ENCODE measurements at regions not wholly inside any gene's neighbourhood (a gene's known extent, or its start where the extent isn't known, plus 50 kb on each side); places are given as distances from the start of the nearest gene placed in this dataset.
"Not testable (repeated sequence)": the region's sequence is repeated elsewhere in the genome, so short reads cannot be mapped to it uniquely, and the experiment has no call there.

GRCh38 chr14:88104710-88105109 is 99.8 kb downstream of the GPR65 start:
- Histone ChIP-seq H3K9ac (ENCODE audit: low read depth, low read length, poor library complexity, severe bottlenecking) (no peak overlapping the region), H3K27me3 (ENCODE audit: insufficient read depth, low read length, poor library complexity, severe bottlenecking) (no peaks in the 10 kb centered on the region), H3K36me3 (ENCODE audit: insufficient read depth, low read length) (no peaks in the 10 kb centered on the region), H3K4me1 (ENCODE audit: insufficient read depth, low read length, poor library complexity, severe bottlenecking) (peaks cover 9% of the 10 kb centered on the region), H3K4me2 (ENCODE audit: low read depth, low read length, poor library complexity, severe bottlenecking) (no peak overlapping the region), H2AFZ (ENCODE audit: low read length) (no peak overlapping the region), H3K79me2 (ENCODE audit: insufficient read depth, low read length) (no peaks in the 10 kb centered on the region), H3K9me2 (replicated peaks; ENCODE audit: low read depth, low read length) (no peaks in the 10 kb centered on the region), H3F3A (ENCODE audit: low read depth) (no peaks in the 10 kb centered on the region), H4K20me1 (ENCODE audit: insufficient read depth, low read length, poor library complexity, severe bottlenecking) (no peaks in the 10 kb centered on the region), H3K4me3 (ENCODE audit: low read length, poor library complexity, severe bottlenecking) (no peak overlapping the region), H3K9me3 (ENCODE audit: insufficient read depth, low read depth, low read length) (peaks cover 6% of the 10 kb centered on the region; the same call in 1 of the 2 replicates)
- TF ChIP-seq EZH2phosphoT487 (IDR thresholded peaks at IDR 0.05; ENCODE audit: borderline replicate concordance) (no peak), CTCF (conservative IDR thresholded peaks at IDR 0.05; ENCODE audit: low read length) (no peak)

DNA sequence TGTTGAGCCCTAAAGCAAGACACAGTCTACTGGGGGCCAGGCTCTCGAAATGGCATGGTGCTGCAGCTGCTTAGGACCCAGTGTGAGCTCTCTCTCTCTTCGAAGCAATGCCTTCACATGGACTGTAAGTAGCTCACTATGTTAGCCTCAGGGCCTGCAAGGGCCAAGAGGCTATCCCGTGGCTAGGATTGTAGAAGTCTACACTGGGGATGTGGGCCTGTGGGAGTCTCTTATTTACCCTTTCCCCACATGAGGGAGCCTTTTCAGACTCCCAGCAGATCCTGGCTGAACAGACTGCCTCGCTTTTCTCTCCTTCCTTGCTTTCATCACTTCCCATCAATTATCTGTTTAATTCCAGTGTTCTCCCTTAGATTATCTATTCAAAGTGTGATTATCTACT is 101.4 kb downstream of the GPR65 start:
- H3K4me2 ChIP-seq (ENCODE audit: low read depth, low read length, poor library complexity, severe bottlenecking) = no peak overlapping the region
- H2AFZ ChIP-seq (ENCODE audit: low read length) = no peak overlapping the region
- H4K20me1 ChIP-seq (ENCODE audit: insufficient read depth, low read length, poor library complexity, severe bottlenecking) = no peaks in the 10 kb centered on the region
- no peak overlapping the region for H3K9ac ChIP-seq (ENCODE audit: low read depth, low read length, poor library complexity, severe bottlenecking)
- H3K9me2 ChIP-seq (replicated peaks; ENCODE audit: low read depth, low read length) = no peaks in the 10 kb centered on the region
- no peak overlapping the region for H3K4me3 ChIP-seq (ENCODE audit: low read length, poor library complexity, severe bottlenecking)
- no peaks in the 10 kb centered on the region for H3K36me3 ChIP-seq (ENCODE audit: insufficient read depth, low read length)
- TF ChIP-seq EZH2phosphoT487 (IDR thresholded peaks at IDR 0.05; ENCODE audit: borderline replicate concordance) (no peak), CTCF (conservative IDR thresholded peaks at IDR 0.05; ENCODE audit: low read length) (no peak)
- H3F3A ChIP-seq (ENCODE audit: low read depth) = no peaks in the 10 kb centered on the region
- no peaks in the 10 kb centered on the region for H3K27me3 ChIP-seq (ENCODE audit: insufficient read depth, low read length, poor library complexity, severe bottlenecking)
- peaks cover 12% of the 10 kb centered on the region for H3K4me1 ChIP-seq (ENCODE audit: insufficient read depth, low read length, poor library complexity, severe bottlenecking)
- H3K79me2 ChIP-seq (ENCODE audit: insufficient read depth, low read length) = no peaks in the 10 kb centered on the region
- peaks cover 6% of the 10 kb centered on the region; the same call in 1 of the 2 replicates for H3K9me3 ChIP-seq (ENCODE audit: insufficient read depth, low read depth, low read length)

- H3K9me3 ChIP-seq (ENCODE audit: insufficient read depth, low read depth, low read length); H4K20me1 ChIP-seq (ENCODE audit: insufficient read depth, low read length, poor library complexity, severe bottlenecking); H3K27me3 ChIP-seq (ENCODE audit: insufficient read depth, low read length, poor library complexity, severe bottlenecking); H3K79me2 ChIP-seq (ENCODE audit: insufficient read depth, low read length); H3K4me2 ChIP-seq (ENCODE audit: low read depth, low read length, poor library complexity, severe bottlenecking); H3K9me2 ChIP-seq (replicated peaks; ENCODE audit: low read depth, low read length); H3K36me3 ChIP-seq (ENCODE audit: insufficient read depth, low read length); H3K9ac ChIP-seq (ENCODE audit: low read depth, low read length, poor library complexity, severe bottlenecking); H3F3A ChIP-seq (ENCODE audit: low read depth); H2AFZ ChIP-seq (ENCODE audit: low read length); H3K4me3 ChIP-seq (ENCODE audit: low read length, poor library complexity, severe bottlenecking): not testable (repeated sequence)
- peaks cover 32% of the 10 kb centered on the region for H3K4me1 ChIP-seq (ENCODE audit: insufficient read depth, low read length, poor library complexity, severe bottlenecking)
Observed at GRCh38 chr14:88127669-88128068, 122.7 kb downstream of the GPR65 start.

DNA sequence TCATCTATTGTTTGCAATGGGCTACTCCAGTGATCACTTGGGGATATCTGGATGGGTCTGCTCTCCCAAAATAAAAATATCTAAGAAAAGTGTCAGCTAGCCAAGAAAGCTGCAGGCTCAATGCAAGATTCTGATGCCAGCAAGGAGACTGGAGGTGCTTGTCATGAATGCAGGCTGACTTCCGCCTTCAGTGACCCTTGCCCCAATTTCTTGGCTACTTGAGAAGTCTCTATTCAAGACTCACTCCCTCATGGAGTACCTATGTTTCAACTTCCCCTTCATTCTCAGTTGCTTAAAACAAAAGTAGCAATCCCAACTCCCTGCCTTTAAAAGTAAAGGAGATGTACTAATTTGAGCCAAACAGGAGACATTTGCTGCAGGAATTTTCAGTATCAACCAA is 123.9 kb downstream of the GPR65 start:
- H3F3A ChIP-seq (ENCODE audit: low read depth) = 0 out of 2 replicates have a peak, but pooled peaks cover 6% of the 10 kb centered on the region
- H3K9me3 ChIP-seq (ENCODE audit: insufficient read depth, low read depth, low read length) = peaks cover 18% of the 10 kb centered on the region; the same call in 1 of the 2 replicates
- H3K4me2 ChIP-seq (ENCODE audit: low read depth, low read length, poor library complexity, severe bottlenecking) = peak overlapping the region; percentile 73
- no peaks in the 10 kb centered on the region for H3K27me3 ChIP-seq (ENCODE audit: insufficient read depth, low read length, poor library complexity, severe bottlenecking)
- H3K36me3 ChIP-seq (ENCODE audit: insufficient read depth, low read length) = no peaks in the 10 kb centered on the region
- peak overlapping the region; percentile 53 for H3K4me3 ChIP-seq (ENCODE audit: low read length, poor library complexity, severe bottlenecking)
- H4K20me1 ChIP-seq (ENCODE audit: insufficient read depth, low read length, poor library complexity, severe bottlenecking) = no peaks in the 10 kb centered on the region
- no peaks in the 10 kb centered on the region for H3K79me2 ChIP-seq (ENCODE audit: insufficient read depth, low read length)
- H2AFZ ChIP-seq (ENCODE audit: low read length) = peak overlapping the region; percentile 77
- peak overlapping the region; percentile 38 for H3K9ac ChIP-seq (ENCODE audit: low read depth, low read length, poor library complexity, severe bottlenecking)
- H3K4me1 ChIP-seq (ENCODE audit: insufficient read depth, low read length, poor library complexity, severe bottlenecking) = peaks cover 32% of the 10 kb centered on the region
- TF ChIP-seq CTCF (conservative IDR thresholded peaks at IDR 0.05; ENCODE audit: low read length) (no peak), EZH2phosphoT487 (IDR thresholded peaks at IDR 0.05; ENCODE audit: borderline replicate concordance) (no peak)
- no peaks in the 10 kb centered on the region for H3K9me2 ChIP-seq (replicated peaks; ENCODE audit: low read depth, low read length)
